ENCODE measurements at regions not wholly inside any gene's neighbourhood (a gene's known extent, or its start where the extent isn't known, plus 50 kb on each side); places are given as distances from the start of the nearest gene placed in this dataset.

DNA sequence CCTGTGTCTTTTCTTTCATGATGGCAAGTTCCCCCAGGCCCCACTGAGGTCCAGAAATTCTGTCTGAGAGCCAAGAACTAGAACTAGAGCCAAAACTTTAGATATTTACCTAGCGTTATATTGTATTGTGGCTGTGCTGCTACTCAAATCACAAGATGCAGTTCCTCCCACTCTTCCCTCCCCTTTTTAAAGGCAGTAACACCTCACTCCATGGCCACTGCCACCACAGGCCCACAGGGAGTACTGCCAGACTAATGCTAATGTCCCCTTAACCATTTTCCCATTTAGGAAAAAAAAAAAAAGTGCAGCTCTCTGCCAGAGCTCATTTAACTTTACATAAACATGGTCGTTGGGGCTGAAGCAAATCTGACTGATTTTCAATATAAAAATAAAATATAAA, 99.7 kb upstream of the KYNU start (continued):
- TF ChIP-seq, protein P1, sequence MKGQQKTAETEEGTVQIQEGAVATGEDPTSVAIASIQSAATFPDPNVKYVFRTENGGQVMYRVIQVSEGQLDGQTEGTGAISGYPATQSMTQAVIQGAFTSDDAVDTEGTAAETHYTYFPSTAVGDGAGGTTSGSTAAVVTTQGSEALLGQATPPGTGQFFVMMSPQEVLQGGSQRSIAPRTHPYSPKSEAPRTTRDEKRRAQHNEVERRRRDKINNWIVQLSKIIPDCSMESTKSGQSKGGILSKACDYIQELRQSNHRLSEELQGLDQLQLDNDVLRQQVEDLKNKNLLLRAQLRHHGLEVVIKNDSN (IDR thresholded peaks at IDR 0.05; ENCODE audit: borderline replicate concordance, low read depth): no peak

DNA sequence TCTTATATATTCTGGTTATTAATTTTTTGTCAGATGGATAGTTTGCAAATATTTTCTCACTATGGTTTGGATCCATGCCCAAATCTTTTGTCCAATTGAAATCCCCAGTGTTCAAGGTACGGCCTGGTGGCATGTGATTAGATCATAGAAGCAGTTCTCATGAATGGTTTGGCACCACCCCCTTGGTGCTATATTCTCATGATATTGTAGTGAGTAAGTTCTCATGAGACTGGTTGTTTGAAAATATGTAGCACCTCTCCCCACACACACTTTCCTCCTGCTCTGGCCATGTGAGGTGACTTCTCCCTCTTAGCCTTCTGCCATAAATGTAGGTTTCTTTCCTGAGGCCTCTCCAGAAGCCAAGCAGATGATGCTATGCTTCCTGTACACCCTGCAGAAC, 107.7 kb upstream of the KYNU start:
- no peaks in the 10 kb centered on the region for H3K9me3 ChIP-seq
- H2AFZ ChIP-seq (ENCODE audit: low read depth): no peak overlapping the region
- no peaks in the 10 kb centered on the region for H3K4me1 ChIP-seq (ENCODE audit: control insufficient read depth in 1 of 2, insufficient read depth in 2 of 2, low read depth in 1 of 2, low read length in 1 of 2)
- no peaks in the 10 kb centered on the region for H3K9me2 ChIP-seq
- H3K79me2 ChIP-seq (ENCODE audit: insufficient read depth): no peaks in the 10 kb centered on the region
- no peaks in the 10 kb centered on the region for H3K27me3 ChIP-seq (ENCODE audit: insufficient read depth)
- TF ChIP-seq NRF1 (IDR thresholded peaks at IDR 0.05; ENCODE audit: low read depth, low read length) (no peak), GABPA (IDR thresholded peaks at IDR 0.05; ENCODE audit: low read depth) (no peak), NFIC (IDR thresholded peaks at IDR 0.05; ENCODE audit: borderline replicate concordance) (no peak), PBX3 (IDR thresholded peaks at IDR 0.05) (no peak), MXI1 (IDR thresholded peaks at IDR 0.05; ENCODE audit: low read depth, low read length) (no peak), SIN3A (IDR thresholded peaks at IDR 0.05; ENCODE audit: borderline replicate concordance, low read depth, low read length) (no peak), MEF2A (IDR thresholded peaks at IDR 0.05; ENCODE audit: borderline replicate concordance, low read depth) (no peak), ZBTB33 (IDR thresholded peaks at IDR 0.05; ENCODE audit: borderline replicate concordance, low read depth) (no peak), GATA2 (CRISPR knock-in tag; IDR thresholded peaks at IDR 0.05) (no peak), RAD21 (IDR thresholded peaks at IDR 0.05; ENCODE audit: low read length) (no peak), CHD2 (IDR thresholded peaks at IDR 0.05; ENCODE audit: low read length, partially characterized antibody) (no peak), TAF1 (IDR thresholded peaks at IDR 0.05; ENCODE audit: borderline replicate concordance, low read depth, low read length) (no peak), EP300 (IDR thresholded peaks at IDR 0.05; ENCODE audit: borderline replicate concordance in 1 of 2, low read depth in 1 of 2, low read length in 1 of 2) (no peak), TCF12 (IDR thresholded peaks at IDR 0.05) (no peak), POLR2AphosphoS5 (IDR thresholded peaks at IDR 0.05; ENCODE audit: low read depth, low read length) (no peak), YY1 (IDR thresholded peaks at IDR 0.05; ENCODE audit: low read depth) (no peak)
- TF ChIP-seq, protein P2, sequence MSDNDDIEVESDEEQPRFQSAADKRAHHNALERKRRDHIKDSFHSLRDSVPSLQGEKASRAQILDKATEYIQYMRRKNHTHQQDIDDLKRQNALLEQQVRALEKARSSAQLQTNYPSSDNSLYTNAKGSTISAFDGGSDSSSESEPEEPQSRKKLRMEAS (IDR thresholded peaks at IDR 0.05; ENCODE audit: low read depth): no peak
- CTCF ChIA-PET: no interaction called here
- H3F3A ChIP-seq (replicated peaks; ENCODE audit: insufficient read depth): no peaks in the 10 kb centered on the region
- DNase-seq: no peak
- no peak overlapping the region for H3K4me3 ChIP-seq (ENCODE audit: low read depth in 2 of 2, low read length in 1 of 2)
- H3K27ac ChIP-seq (ENCODE audit: low read depth in 2 of 2, low read length in 1 of 2): no peak overlapping the region
- no peak overlapping the region for H3K4me2 ChIP-seq
- H4K20me1 ChIP-seq (ENCODE audit: insufficient read depth): no peaks in the 10 kb centered on the region
- H3K9ac ChIP-seq: no peak overlapping the region
- WGBS (ENCODE audit: low lambda C conversion rate): 41% methylated on average over 1 of the region's 1 CpG
- H3K36me3 ChIP-seq (replicated peaks in 1 of 2; ENCODE audit: control insufficient read depth in 1 of 2, insufficient read depth in 2 of 2, low read length in 1 of 2): no peaks in the 10 kb centered on the region
- POLR2A ChIA-PET: no interaction called here
